ENCODE measurements at regions not wholly inside any gene's neighbourhood (a gene's known extent, or its start where the extent isn't known, plus 50 kb on each side); places are given as distances from the start of the nearest gene placed in this dataset.

DNA sequence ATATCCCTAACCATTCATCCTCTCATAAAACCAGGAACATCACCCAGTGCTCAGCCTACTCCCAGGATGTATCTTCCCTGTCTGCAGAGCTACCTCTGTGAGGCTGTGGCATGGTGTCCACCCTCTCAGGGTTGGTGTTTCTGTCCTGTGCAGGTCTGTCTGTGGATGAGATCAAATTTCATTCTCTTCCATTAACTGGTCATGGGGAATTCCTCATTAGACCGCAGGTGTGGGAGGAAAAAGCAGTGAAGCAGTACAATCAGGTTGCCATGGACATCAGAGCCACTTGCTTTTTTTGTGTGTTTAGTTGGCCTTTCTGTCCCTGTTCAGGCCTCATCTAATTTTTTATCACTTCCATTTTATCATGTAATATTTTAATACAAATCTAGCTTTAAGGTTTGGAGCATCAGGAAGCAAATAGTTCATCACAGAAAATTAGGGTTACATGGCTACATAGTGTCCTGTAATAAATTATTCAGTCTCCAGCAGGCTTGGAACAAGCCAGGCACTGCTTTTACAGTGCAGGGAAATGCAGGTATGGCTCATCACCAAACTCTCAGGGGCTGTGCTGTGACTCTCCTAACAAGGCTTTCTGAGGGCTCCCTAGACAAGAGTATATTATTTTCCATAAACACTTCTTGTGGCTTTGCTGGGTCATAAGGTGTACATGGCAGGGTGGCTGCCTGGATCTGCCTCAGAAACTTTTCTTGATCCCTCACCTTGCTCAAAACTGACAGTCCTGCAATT, 594.9 kb upstream of the IGFBP3 start:
- TF ChIP-seq TAF1 (IDR thresholded peaks at IDR 0.05; ENCODE audit: borderline replicate concordance, insufficient read depth, low read length) = no peak
- no peak for TF ChIP-seq SIN3A (IDR thresholded peaks at IDR 0.05; ENCODE audit: borderline replicate concordance, insufficient read depth, low read length)
- TF ChIP-seq, protein P1, sequence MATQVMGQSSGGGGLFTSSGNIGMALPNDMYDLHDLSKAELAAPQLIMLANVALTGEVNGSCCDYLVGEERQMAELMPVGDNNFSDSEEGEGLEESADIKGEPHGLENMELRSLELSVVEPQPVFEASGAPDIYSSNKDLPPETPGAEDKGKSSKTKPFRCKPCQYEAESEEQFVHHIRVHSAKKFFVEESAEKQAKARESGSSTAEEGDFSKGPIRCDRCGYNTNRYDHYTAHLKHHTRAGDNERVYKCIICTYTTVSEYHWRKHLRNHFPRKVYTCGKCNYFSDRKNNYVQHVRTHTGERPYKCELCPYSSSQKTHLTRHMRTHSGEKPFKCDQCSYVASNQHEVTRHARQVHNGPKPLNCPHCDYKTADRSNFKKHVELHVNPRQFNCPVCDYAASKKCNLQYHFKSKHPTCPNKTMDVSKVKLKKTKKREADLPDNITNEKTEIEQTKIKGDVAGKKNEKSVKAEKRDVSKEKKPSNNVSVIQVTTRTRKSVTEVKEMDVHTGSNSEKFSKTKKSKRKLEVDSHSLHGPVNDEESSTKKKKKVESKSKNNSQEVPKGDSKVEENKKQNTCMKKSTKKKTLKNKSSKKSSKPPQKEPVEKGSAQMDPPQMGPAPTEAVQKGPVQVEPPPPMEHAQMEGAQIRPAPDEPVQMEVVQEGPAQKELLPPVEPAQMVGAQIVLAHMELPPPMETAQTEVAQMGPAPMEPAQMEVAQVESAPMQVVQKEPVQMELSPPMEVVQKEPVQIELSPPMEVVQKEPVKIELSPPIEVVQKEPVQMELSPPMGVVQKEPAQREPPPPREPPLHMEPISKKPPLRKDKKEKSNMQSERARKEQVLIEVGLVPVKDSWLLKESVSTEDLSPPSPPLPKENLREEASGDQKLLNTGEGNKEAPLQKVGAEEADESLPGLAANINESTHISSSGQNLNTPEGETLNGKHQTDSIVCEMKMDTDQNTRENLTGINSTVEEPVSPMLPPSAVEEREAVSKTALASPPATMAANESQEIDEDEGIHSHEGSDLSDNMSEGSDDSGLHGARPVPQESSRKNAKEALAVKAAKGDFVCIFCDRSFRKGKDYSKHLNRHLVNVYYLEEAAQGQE (IDR thresholded peaks at IDR 0.05; ENCODE audit: insufficient read depth in 1 of 2, low read depth in 2 of 2, low read length in 2 of 2) = no peak
- no peak for TF ChIP-seq POLR2AphosphoS5 (IDR thresholded peaks at IDR 0.05; ENCODE audit: low read depth, low read length)
- TF ChIP-seq FOXP2 (optimal IDR thresholded peaks at IDR 0.05; ENCODE audit: borderline replicate concordance, extremely low read depth, extremely low read length, insufficient read depth) = no peak

DNA sequence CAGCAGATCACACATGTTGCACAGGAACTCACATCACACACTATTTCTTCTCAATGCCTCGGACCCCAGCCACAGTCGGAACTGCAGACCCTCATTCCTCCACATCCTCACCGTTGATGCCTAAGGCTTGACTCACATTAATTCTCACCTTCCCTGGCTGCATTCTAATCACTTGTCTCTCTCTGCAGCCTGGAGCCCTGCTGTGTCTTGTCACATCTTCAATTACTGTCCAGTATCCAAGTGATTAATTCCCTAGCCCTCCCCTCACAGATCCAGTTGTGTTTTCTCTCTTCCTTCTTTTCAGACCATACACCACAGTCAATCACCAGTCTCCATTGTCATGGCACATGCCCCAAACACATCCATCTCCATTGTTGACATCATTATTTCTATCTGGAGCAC, 592.4 kb upstream of the IGFBP3 start:
- TF ChIP-seq POLR2AphosphoS5 (IDR thresholded peaks at IDR 0.05; ENCODE audit: low read depth, low read length) (no peak), SIN3A (IDR thresholded peaks at IDR 0.05; ENCODE audit: borderline replicate concordance, insufficient read depth, low read length) (no peak), TAF1 (IDR thresholded peaks at IDR 0.05; ENCODE audit: borderline replicate concordance, insufficient read depth, low read length) (no peak), FOXP2 (optimal IDR thresholded peaks at IDR 0.05; ENCODE audit: borderline replicate concordance, extremely low read depth, extremely low read length, insufficient read depth) (no peak)
- TF ChIP-seq, protein P1 (IDR thresholded peaks at IDR 0.05; ENCODE audit: insufficient read depth in 1 of 2, low read depth in 2 of 2, low read length in 2 of 2) = no peak

DNA sequence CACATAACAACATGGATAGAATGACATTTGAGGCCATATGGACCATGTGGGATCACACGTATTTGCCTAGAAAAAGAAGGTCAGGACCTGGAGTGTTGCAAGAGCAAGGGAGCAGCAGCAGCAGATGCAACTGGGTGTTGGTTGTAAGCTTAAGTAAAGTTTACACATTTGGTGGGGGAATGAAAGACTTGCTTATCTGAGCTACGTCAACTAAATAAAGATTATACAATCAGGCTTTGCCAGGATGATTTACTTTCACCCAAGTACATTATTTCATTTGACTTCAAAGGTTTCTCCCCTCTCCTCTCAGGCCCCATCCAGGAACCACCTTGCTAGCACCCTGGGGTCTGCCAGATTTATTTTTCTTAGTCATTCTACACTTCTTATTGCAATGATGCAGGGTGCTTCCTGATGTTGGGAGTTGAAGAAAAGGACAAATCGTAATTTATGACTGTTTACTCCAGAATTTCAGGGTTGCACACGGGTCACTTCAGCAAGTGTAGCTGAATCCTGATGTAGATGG, 591.9 kb upstream of the IGFBP3 start:
- TF ChIP-seq TAF1 (IDR thresholded peaks at IDR 0.05; ENCODE audit: borderline replicate concordance, insufficient read depth, low read length) (no peak), POLR2AphosphoS5 (IDR thresholded peaks at IDR 0.05; ENCODE audit: low read depth, low read length) (no peak), FOXP2 (optimal IDR thresholded peaks at IDR 0.05; ENCODE audit: borderline replicate concordance, extremely low read depth, extremely low read length, insufficient read depth) (no peak), SIN3A (IDR thresholded peaks at IDR 0.05; ENCODE audit: borderline replicate concordance, insufficient read depth, low read length) (no peak)
- TF ChIP-seq, protein P1 (IDR thresholded peaks at IDR 0.05; ENCODE audit: insufficient read depth in 1 of 2, low read depth in 2 of 2, low read length in 2 of 2) = no peak

DNA sequence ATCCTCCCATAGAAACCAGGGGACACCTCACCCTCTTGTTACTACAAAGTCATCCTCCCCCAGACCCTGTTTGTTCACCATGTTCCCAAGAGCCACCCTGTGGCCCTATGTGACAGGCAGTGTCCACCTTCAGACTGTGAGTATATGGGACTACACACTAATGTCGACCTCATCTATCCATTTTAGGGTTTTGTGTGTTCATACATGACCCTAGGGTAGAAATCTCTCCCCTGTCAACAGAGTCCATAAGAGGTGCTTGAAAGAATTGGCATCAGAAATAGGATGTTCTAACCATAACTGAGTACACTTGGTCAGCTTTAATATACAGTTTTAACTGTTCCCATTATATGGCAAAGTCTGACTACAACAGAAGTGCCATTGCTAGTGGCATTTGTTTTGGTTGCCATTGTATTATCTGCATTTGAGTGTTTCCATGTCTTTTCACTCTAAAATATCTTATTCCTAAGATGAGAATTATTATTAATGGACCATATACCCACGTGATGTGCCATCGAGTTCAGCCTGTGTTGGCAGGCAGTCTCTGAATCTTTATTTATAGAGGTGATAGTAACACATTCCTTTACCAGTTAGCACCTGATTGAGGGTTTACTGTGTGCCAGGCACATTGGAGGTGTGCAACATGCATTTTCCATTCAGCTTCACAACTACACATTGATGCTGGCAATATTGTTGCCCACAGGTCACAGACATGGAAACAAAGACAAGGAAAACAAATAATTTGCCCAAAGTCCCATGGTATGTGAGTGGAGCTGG, 590.6 kb upstream of the IGFBP3 start:
- TF ChIP-seq TAF1 (IDR thresholded peaks at IDR 0.05; ENCODE audit: borderline replicate concordance, insufficient read depth, low read length) = no peak
- no peak for TF ChIP-seq POLR2AphosphoS5 (IDR thresholded peaks at IDR 0.05; ENCODE audit: low read depth, low read length)
- no peak for TF ChIP-seq FOXP2 (optimal IDR thresholded peaks at IDR 0.05; ENCODE audit: borderline replicate concordance, extremely low read depth, extremely low read length, insufficient read depth)
- TF ChIP-seq, protein P1 (IDR thresholded peaks at IDR 0.05; ENCODE audit: insufficient read depth in 1 of 2, low read depth in 2 of 2, low read length in 2 of 2) = no peak
- TF ChIP-seq SIN3A (IDR thresholded peaks at IDR 0.05; ENCODE audit: borderline replicate concordance, insufficient read depth, low read length) = no peak
